ENCODE measurements at regions not wholly inside any gene's neighbourhood (a gene's known extent, or its start where the extent isn't known, plus 50 kb on each side); places are given as distances from the start of the nearest gene placed in this dataset.

GRCh38 chr5:54851449-54851848, 133.9 kb downstream of the ESM1 start:
- no peak for DNase-seq

GRCh38 chr5:54848581-54848980, 136.8 kb downstream of the ESM1 start:
- DNase-seq, result no peak

- DNase-seq, result no peak
These were observed 139.8 kb downstream of the ESM1 start for GRCh38 chr5:54845567-54845941.

- no peak for DNase-seq
These were observed 140.4 kb downstream of the ESM1 start for GRCh38 chr5:54844905-54845566.

- DNase-seq, result no peak
These were observed 141.1 kb downstream of the ESM1 start for GRCh38 chr5:54844266-54844665.

- DNase-seq, result no peak
These were observed 143.9 kb downstream of the ESM1 start for GRCh38 chr5:54841481-54841880.

- DNase-seq, result no peak
These were observed 146.6 kb downstream of the ESM1 start for GRCh38 chr5:54838843-54839242.

GRCh38 chr5:54837981-54838380, 147.4 kb downstream of the ESM1 start:
- no peak for DNase-seq

GRCh38 chr5:54837093-54837492, 148.3 kb downstream of the ESM1 start:
- DNase-seq, result no peak

GRCh38 chr5:54835647-54836046, 149.7 kb downstream of the ESM1 start:
- DNase-seq, result no peak

GRCh38 chr5:54834121-54834842, 151.1 kb downstream of the ESM1 start:
- DNase-seq, result no peak

GRCh38 chr5:54833590-54833989, 151.8 kb downstream of the ESM1 start:
- DNase-seq, result no peak

GRCh38 chr5:54832858-54833257, 152.5 kb downstream of the ESM1 start:
- no peak for DNase-seq

- DNase-seq, result no peak
These were observed 153.3 kb downstream of the ESM1 start for GRCh38 chr5:54832045-54832444.

GRCh38 chr5:54831233-54831632, 154.2 kb downstream of the ESM1 start:
- no peak for DNase-seq

GRCh38 chr5:54829676-54830535, 155.5 kb downstream of the ESM1 start:
- DNase-seq, result no peak

GRCh38 chr5:54829102-54829501, 156.3 kb downstream of the ESM1 start:
- DNase-seq, result no peak

GRCh38 chr5:54828151-54828550, 157.2 kb downstream of the ESM1 start:
- no peak for DNase-seq

GRCh38 chr5:54825005-54825404, 160.4 kb downstream of the ESM1 start:
- DNase-seq, result no peak

- no peak for DNase-seq
These were observed 162.4 kb downstream of the ESM1 start for GRCh38 chr5:54823006-54823405.

GRCh38 chr5:54822324-54822687, 163.1 kb downstream of the ESM1 start:
- DNase-seq, result no peak

GRCh38 chr5:54821445-54822323, 163.7 kb downstream of the ESM1 start:
- DNase-seq, result no peak

Data from activated CD4-positive, CD25-positive, alpha-beta regulatory T cell (primary cell).